CD4-positive, CD25-positive, alpha-beta regulatory T cell (primary cell): ENCODE measurements at regions not wholly inside any gene's neighbourhood (a gene's known extent, or its start where the extent isn't known, plus 50 kb on each side); places are given as distances from the start of the nearest gene placed in this dataset.

Experiments used
- ATAC-seq, 2 donors: fragments of 150-1000 bp; cut with Tn5 transposase; one replicate each; pipeline ENCODE4 v1.10.0; 2021; ENCODE audit warnings: low read depth in 2 of 2, moderate number of reproducible peaks in 2 of 2, moderate library complexity in 1 of 2
- DNase-seq, 3 donors: peaks; one replicate each; pipeline versions ENCODE4 v3.0.0 to v3.0.0-alpha.2; 2012 to 2022; ENCODE audit warnings: mixed read lengths in 1 of 3
- H3K27ac ChIP-seq: one replicate; pipeline ENCODE4 v1.7.0; 2013; ENCODE audit warnings: mild to moderate bottlenecking, low read length; ENCODE audit not compliant: insufficient read depth, poor library complexity, severe bottlenecking
- H3K27me3 ChIP-seq: one replicate; pipeline ENCODE4 v1.7.0; 2013; ENCODE audit warnings: low read length; ENCODE audit not compliant: control insufficient read depth, insufficient read depth
- H3K36me3 ChIP-seq: one replicate; pipeline ENCODE4 v1.7.0; 2013; ENCODE audit warnings: mild to moderate bottlenecking, low read length, moderate library complexity; ENCODE audit not compliant: control insufficient read depth, insufficient read depth
- H3K4me1 ChIP-seq: 2 replicates; pipeline ENCODE4 v1.7.0; 2013; ENCODE audit warnings: mild to moderate bottlenecking, low read length; ENCODE audit not compliant: insufficient read depth, control insufficient read depth, poor library complexity, severe bottlenecking
- H3K4me3 ChIP-seq: one replicate; pipeline ENCODE4 v1.7.0; 2013; ENCODE audit warnings: low read depth, mild to moderate bottlenecking, low read length, moderate library complexity
- H3K9me3 ChIP-seq, 2 experiments: 1 replicate in 1 of 2; 2 replicates in 1 of 2; pipeline ENCODE4 v1.7.0; 2013; ENCODE audit warnings: low read length in 2 of 2, mild to moderate bottlenecking in 1 of 2, moderate library complexity in 1 of 2; ENCODE audit not compliant: control insufficient read depth in 2 of 2
- H3K27ac Mint-ChIP-seq, 3 donors: one replicate each; pipeline ENCODE4 v1.8.0; 2020 to 2022; ENCODE audit warnings: mild to moderate bottlenecking in 3 of 3, mixed read lengths in 3 of 3, moderate library complexity in 2 of 3
- H3K27me3 Mint-ChIP-seq: one replicate; pipeline ENCODE4 v1.8.0; 2022; ENCODE audit warnings: mild to moderate bottlenecking, mixed read lengths
- H3K36me3 Mint-ChIP-seq: one replicate; pipeline ENCODE4 v1.8.0; 2020; ENCODE audit warnings: mixed read lengths
- H3K4me1 Mint-ChIP-seq, 4 donors: one replicate each; pipeline ENCODE4 v1.8.0; 2020 to 2022; ENCODE audit warnings: mixed read lengths in 4 of 4, mild to moderate bottlenecking in 1 of 4
- H3K4me3 Mint-ChIP-seq, 4 donors: one replicate each; pipeline ENCODE4 v1.8.0; 2020 to 2022; ENCODE audit warnings: mild to moderate bottlenecking in 4 of 4, mixed read lengths in 4 of 4, moderate library complexity in 3 of 4
- H3K9me3 Mint-ChIP-seq, 7 donors: one replicate each; pipeline ENCODE4 v1.8.0; 2020 to 2022; ENCODE audit warnings: mixed read lengths in 7 of 7, mild to moderate bottlenecking in 3 of 7, moderate library complexity in 2 of 7

DNA sequence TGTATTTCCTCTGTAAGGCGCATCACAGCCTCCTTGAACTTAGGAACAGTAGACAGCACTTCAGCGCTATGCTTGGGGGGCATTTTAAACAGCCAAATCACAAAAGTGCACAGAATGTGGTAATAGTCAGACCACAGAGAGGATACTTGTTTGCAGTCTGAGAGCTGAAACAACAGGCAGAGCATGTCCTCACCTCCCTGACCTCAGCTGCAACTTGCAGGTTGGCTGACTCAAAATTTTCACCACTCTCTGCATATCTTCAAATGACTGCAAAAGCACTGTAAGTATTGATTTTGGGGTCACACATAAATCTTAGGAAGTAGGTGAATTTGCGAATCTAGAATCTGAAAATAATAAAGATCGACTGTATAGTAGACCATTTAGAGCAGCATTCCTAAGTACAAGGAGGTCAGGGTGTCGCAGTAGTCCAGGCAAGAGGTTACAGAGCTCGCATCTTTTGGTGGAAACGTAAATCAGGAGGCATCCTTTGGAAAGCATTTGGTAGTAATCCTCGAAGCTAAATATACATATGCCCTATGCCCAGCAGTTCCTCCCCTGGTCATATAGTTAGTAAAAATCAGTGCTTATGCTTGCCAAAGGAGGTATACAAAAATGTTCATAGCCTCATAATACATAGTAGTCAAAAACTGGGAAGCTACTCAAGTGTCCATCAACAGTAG lies 108.2 kb upstream of the MYCN start:
- Histone ChIP-seq H3K27ac (no peak overlapping the region), H3K4me3 (no peak overlapping the region), H3K27me3 (no peaks in the 10 kb centered on the region), H3K36me3 (no peaks in the 10 kb centered on the region), H3K9me3 (no peaks in the 10 kb centered on the region), H3K4me1 (no peaks in the 10 kb centered on the region)
- no peak for ATAC-seq
- no peak overlapping the region for H3K27ac Mint-ChIP-seq
- H3K4me1 Mint-ChIP-seq: no peaks in the 10 kb centered on the region
- H3K9me3 Mint-ChIP-seq: no peaks in the 10 kb centered on the region
- no peaks in the 10 kb centered on the region for H3K27me3 Mint-ChIP-seq
- H3K4me3 Mint-ChIP-seq: no peak overlapping the region
- DNase-seq: no peak
- no peaks in the 10 kb centered on the region for H3K36me3 Mint-ChIP-seq

DNA sequence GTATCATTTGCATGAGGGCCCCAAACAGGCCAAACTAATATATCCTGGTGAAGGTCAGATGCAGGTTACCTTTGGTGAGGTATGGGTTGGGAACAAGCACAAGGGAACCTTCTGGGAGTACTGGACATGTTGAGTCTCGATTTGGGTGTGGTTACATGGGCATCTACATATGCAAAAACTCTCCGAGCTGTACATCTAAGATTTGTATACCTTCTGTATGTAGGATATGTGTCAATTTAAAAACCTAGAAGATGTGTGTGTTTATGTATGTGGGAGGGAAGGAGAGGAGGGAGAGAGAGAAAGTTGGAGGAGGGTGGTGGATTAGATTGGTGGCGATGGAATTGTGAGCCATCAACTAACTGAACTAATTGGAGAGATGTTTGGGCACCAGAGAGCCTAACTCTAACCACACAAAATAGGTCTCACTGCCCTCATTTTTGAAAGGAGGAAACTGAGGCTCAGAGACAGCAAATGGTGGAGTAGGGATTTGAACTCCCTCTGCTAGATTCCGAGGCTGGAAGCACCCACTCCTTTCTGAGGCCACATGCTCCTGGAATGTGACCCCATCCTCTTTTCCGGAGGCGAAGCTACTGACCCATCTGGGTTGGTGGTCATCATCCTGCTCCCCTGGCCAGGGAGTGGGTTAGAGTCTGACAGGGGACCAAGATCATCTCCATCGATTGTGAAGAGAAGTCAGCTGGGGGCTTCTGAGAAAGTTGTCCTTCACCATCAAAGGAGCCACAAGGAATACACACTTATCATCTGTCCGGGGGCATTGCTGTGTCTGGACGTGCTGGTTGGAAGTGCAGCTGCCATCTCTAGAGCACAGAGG lies 107.3 kb upstream of the MYCN start:
- DNase-seq: no peak
- H3K27me3 Mint-ChIP-seq: no peaks in the 10 kb centered on the region
- peaks cover 0 to 1% (median 0%) of the 10 kb centered on the region in 7 donors for H3K9me3 Mint-ChIP-seq

DNA sequence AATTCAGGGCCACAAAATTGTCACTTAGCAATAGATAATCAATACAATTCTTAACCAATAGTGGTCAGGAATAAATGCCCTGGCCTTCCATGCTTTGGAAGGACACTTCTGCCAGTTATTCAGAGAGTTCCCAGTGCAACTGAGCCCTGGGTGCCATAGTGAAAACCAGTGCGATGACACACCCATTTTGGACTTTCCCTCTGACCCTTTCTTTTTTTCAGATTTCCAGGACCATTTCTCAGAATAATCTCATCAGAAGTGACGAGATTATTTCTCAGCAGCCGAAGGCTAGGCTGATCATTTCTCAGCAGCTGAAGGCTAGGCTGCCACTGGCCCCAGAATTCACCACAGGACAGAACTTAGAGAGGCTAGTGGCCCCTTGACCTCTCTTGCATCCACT lies 106.6 kb upstream of the MYCN start:
- Mint-ChIP-seq H3K27ac (no peak overlapping the region), H3K4me1 (no peaks in the 10 kb centered on the region), H3K27me3 (no peaks in the 10 kb centered on the region), H3K4me3 (no peak overlapping the region), H3K9me3 (peaks cover 0 to 1% (median 0%) of the 10 kb centered on the region in 7 donors), H3K36me3 (no peaks in the 10 kb centered on the region)
- Histone ChIP-seq H3K27ac (no peak overlapping the region), H3K4me1 (no peaks in the 10 kb centered on the region), H3K36me3 (no peaks in the 10 kb centered on the region), H3K27me3 (no peaks in the 10 kb centered on the region), H3K4me3 (no peak overlapping the region), H3K9me3 (no peaks in the 10 kb centered on the region)
- ATAC-seq (no peak), DNase-seq (no peak)

More for the DNA sequence above, 107.3 kb upstream of the MYCN start:
- Histone ChIP-seq H3K36me3 (no peaks in the 10 kb centered on the region), H3K27ac (no peak overlapping the region), H3K27me3 (no peaks in the 10 kb centered on the region), H3K4me3 (no peak overlapping the region), H3K4me1 (no peaks in the 10 kb centered on the region), H3K9me3 (no peaks in the 10 kb centered on the region)
- Mint-ChIP-seq H3K36me3 (no peaks in the 10 kb centered on the region), H3K4me3 (no peak overlapping the region), H3K27ac (no peak overlapping the region), H3K4me1 (no peaks in the 10 kb centered on the region)
- no peak for ATAC-seq

- no peaks in the 10 kb centered on the region for H3K4me1 ChIP-seq
- no peaks in the 10 kb centered on the region for H3K27me3 ChIP-seq
- Mint-ChIP-seq H3K4me3 (no peak overlapping the region), H3K4me1 (no peaks in the 10 kb centered on the region), H3K36me3 (no peaks in the 10 kb centered on the region), H3K9me3 (peaks cover 0 to 1% (median 0%) of the 10 kb centered on the region in 7 donors), H3K27me3 (no peaks in the 10 kb centered on the region), H3K27ac (no peak overlapping the region)
- H3K27ac ChIP-seq: no peak overlapping the region
- no peaks in the 10 kb centered on the region for H3K36me3 ChIP-seq
- ATAC-seq (no peak), DNase-seq (no peak)
- no peaks in the 10 kb centered on the region for H3K9me3 ChIP-seq
- no peak overlapping the region for H3K4me3 ChIP-seq
Observed at GRCh38 chr2:15834381-15835031, 105.8 kb upstream of the MYCN start.

- Mint-ChIP-seq H3K27ac (no peak overlapping the region), H3K36me3 (no peaks in the 10 kb centered on the region), H3K4me1 (no peaks in the 10 kb centered on the region), H3K9me3 (peaks cover 0 to 1% (median 0%) of the 10 kb centered on the region in 7 donors), H3K4me3 (no peak overlapping the region), H3K27me3 (no peaks in the 10 kb centered on the region)
- H3K27ac ChIP-seq: no peak overlapping the region
- ATAC-seq (no peak), DNase-seq (no peak)
- H3K27me3 ChIP-seq: no peaks in the 10 kb centered on the region
- H3K9me3 ChIP-seq: no peaks in the 10 kb centered on the region
- H3K4me1 ChIP-seq: no peaks in the 10 kb centered on the region
- H3K36me3 ChIP-seq: no peaks in the 10 kb centered on the region
- no peak overlapping the region for H3K4me3 ChIP-seq
Observed at GRCh38 chr2:15835991-15836688, 104.2 kb upstream of the MYCN start.

DNA sequence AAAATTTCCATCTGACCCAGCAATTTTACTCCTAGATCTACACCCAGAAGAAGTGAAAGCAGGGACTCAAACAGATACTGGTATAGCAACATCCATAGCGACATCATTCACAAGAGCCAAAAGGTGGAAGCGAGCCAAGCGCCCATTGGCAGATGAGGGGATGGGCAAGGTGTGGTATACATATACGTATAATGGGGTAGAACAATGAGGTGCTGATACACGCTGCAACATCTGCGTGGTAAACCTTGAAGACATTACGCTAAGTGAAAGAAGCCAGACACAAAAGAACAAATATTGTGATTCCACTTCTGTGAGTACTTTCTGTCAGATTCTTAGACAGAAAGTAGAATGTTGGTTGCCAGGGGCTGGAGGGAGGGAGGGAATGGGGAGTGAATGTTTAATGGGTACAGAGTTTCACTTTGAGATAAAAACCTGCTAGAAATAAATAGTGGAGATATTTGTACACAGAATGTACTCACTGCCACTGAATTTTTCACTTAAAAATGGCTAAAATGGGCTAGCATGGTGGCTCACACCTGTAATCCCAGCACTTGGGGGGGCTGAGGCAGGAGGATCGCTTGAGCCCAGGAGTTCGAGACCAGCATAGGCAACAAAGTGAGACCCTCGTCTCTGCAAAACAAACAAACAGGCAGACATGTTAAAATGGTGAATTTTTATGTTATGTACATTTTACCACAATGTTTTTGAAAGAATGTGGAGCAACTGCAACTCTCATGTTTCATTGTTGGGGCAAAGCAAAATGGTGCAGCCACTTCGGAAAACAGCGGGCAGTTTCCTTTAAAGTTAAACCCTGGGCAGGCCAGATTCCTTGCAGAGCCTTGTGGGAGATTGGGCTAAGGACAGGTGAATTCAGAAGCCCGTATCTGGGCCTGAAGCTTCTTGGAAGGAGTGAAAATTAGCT lies 103.4 kb upstream of the MYCN start:
- Histone ChIP-seq H3K9me3 (no peaks in the 10 kb centered on the region), H3K27me3 (no peaks in the 10 kb centered on the region), H3K4me3 (no peak overlapping the region), H3K4me1 (no peaks in the 10 kb centered on the region), H3K36me3 (no peaks in the 10 kb centered on the region), H3K27ac (no peak overlapping the region)
- Mint-ChIP-seq H3K4me1 (no peaks in the 10 kb centered on the region), H3K36me3 (no peaks in the 10 kb centered on the region), H3K9me3 (peaks cover 0 to 2% (median 0%) of the 10 kb centered on the region in 7 donors), H3K27me3 (no peaks in the 10 kb centered on the region), H3K27ac (no peak overlapping the region), H3K4me3 (no peak overlapping the region)
- ATAC-seq (no peak), DNase-seq (no peak)
